Liver (tissue), 8 donors: ENCODE measurements at regions not wholly inside any gene's neighbourhood (a gene's known extent, or its start where the extent isn't known, plus 50 kb on each side); places are given as distances from the start of the nearest gene placed in this dataset.

Source experiments
- DNase-seq: peaks from one replicate; pipeline ENCODE4 v3.0.0-alpha.2; 2017; ENCODE audit warnings: low spot score
- H3K27ac ChIP-seq, 2 donors: one replicate each; pipeline ENCODE4 v1.7.0; 2013; ENCODE audit warnings: inconsistent platforms in 2 of 2, low read length in 2 of 2, control low read depth in 1 of 2, low read depth in 1 of 2, mild to moderate bottlenecking in 1 of 2
- H3K27me3 ChIP-seq, 4 donors: one replicate each; pipeline versions ENCODE4 v1.6.1 to v1.7.0; 2013; ENCODE audit warnings: low read length in 3 of 4, inconsistent platforms in 1 of 4, mild to moderate bottlenecking in 1 of 4, moderate library complexity in 1 of 4; ENCODE audit not compliant: control insufficient read depth in 4 of 4, insufficient read depth in 4 of 4
- H3K36me3 ChIP-seq, 4 donors: one replicate each; pipeline versions ENCODE4 v1.6.1 to v1.7.0; 2013; ENCODE audit warnings: low read length in 3 of 4, mild to moderate bottlenecking in 3 of 4, low read depth in 1 of 4, moderate library complexity in 1 of 4; ENCODE audit not compliant: control insufficient read depth in 4 of 4, insufficient read depth in 3 of 4
- H3K4me1 ChIP-seq, 4 donors: one replicate each; pipeline versions ENCODE4 v1.6.1 to v1.7.0; 2013; ENCODE audit warnings: low read length in 3 of 4, mild to moderate bottlenecking in 3 of 4, moderate library complexity in 1 of 4; ENCODE audit not compliant: control insufficient read depth in 4 of 4, insufficient read depth in 4 of 4
- H3K4me3 ChIP-seq, 3 donors: one replicate each; pipeline versions ENCODE4 v1.6.1 to v1.7.0; 2013; ENCODE audit warnings: low read length in 3 of 3, control low read depth in 1 of 3, low read depth in 1 of 3, mild to moderate bottlenecking in 1 of 3
- H3K9ac ChIP-seq, 2 donors: one replicate each; pipeline ENCODE4 v1.7.0; 2013; ENCODE audit warnings: low read length in 2 of 2, mild to moderate bottlenecking in 2 of 2, moderate library complexity in 2 of 2, control low read depth in 1 of 2, low read depth in 1 of 2
- H3K9me3 ChIP-seq, 4 donors: one replicate each; pipeline versions ENCODE4 v1.6.1 to v1.7.0; 2013; ENCODE audit warnings: low read length in 3 of 4; ENCODE audit not compliant: control insufficient read depth in 4 of 4
- ATF3 ChIP-seq: IDR thresholded peaks from 2 replicates; pipeline ENCODE4 v1.6.1; 2016; ENCODE audit warnings: antibody characterized with exemption
- CTCF ChIP-seq: fragments of 150-350 bp; IDR thresholded peaks from 2 replicates; pipeline ENCODE4 v1.5.1; 2017; ENCODE audit warnings: improper control_type of control experiment, low read depth, low read length; ENCODE audit not compliant: missing input control
- EGR1 ChIP-seq, 2 donors: IDR thresholded peaks; 2 replicates each; pipeline ENCODE4 v1.6.1; 2016 to 2018; ENCODE audit warnings: antibody characterized with exemption in 2 of 2, low read depth in 2 of 2
- FOXA1 ChIP-seq: IDR thresholded peaks from 2 replicates; pipeline ENCODE4 v1.6.1; 2016; ENCODE audit warnings: antibody characterized with exemption
- FOXA2 ChIP-seq: IDR thresholded peaks from 2 replicates; pipeline ENCODE4 v1.6.1; 2016; ENCODE audit warnings: antibody characterized with exemption
- GABPA ChIP-seq, 2 donors: IDR thresholded peaks in 1 of 2; conservative IDR thresholded peaks in 1 of 2; 2 replicates each; pipeline ENCODE4 v1.6.1; 2016; ENCODE audit warnings: antibody characterized with exemption in 2 of 2, mild to moderate bottlenecking in 1 of 2, moderate library complexity in 1 of 2
- HNF4A ChIP-seq, 2 donors: conservative IDR thresholded peaks; 2 replicates each; pipeline ENCODE4 v1.6.1; 2016; ENCODE audit warnings: antibody characterized with exemption in 2 of 2, mild to moderate bottlenecking in 2 of 2
- HNF4G ChIP-seq: IDR thresholded peaks from 2 replicates; pipeline ENCODE4 v1.6.1; 2016; ENCODE audit warnings: antibody characterized with exemption
- JUND ChIP-seq, 2 donors: IDR thresholded peaks; 2 replicates each; pipeline ENCODE4 v1.6.1; 2016; ENCODE audit warnings: antibody characterized with exemption in 2 of 2
- MAX ChIP-seq: IDR thresholded peaks from 2 replicates; pipeline ENCODE4 v1.6.1; 2016; ENCODE audit warnings: antibody characterized with exemption
- NR2F2 ChIP-seq: IDR thresholded peaks from 2 replicates; pipeline ENCODE4 v1.6.1; 2016; ENCODE audit warnings: antibody characterized with exemption
- RAD21 ChIP-seq, 2 donors: IDR thresholded peaks; 2 replicates each; pipeline ENCODE4 v1.6.1; 2016; ENCODE audit warnings: antibody characterized with exemption in 2 of 2, mild to moderate bottlenecking in 2 of 2
- RXRA ChIP-seq, 2 donors: IDR thresholded peaks; 2 replicates each; pipeline ENCODE4 v1.6.1; 2017 to 2018; ENCODE audit warnings: antibody characterized with exemption in 2 of 2, mild to moderate bottlenecking in 1 of 2
- SP1 ChIP-seq: IDR thresholded peaks from 2 replicates; pipeline ENCODE4 v1.6.1; 2018; ENCODE audit warnings: antibody characterized with exemption, mild to moderate bottlenecking
- TAF1 ChIP-seq: conservative IDR thresholded peaks from 2 replicates; pipeline ENCODE4 v1.6.1; 2016; ENCODE audit warnings: antibody characterized with exemption, mild to moderate bottlenecking
- YY1 ChIP-seq: IDR thresholded peaks from 2 replicates; pipeline ENCODE4 v1.6.1; 2016; ENCODE audit warnings: antibody characterized with exemption, mild to moderate bottlenecking
- ZBTB33 ChIP-seq: IDR thresholded peaks from 2 replicates; pipeline ENCODE4 v1.6.1; 2016; ENCODE audit warnings: antibody characterized with exemption
- whole genome bisulfite sequencing: extraction: QIAGEN DNeasy Blood & Tissue Kit; methylation state at CpG from one replicate; pipeline ENCODE4 v1.1.7; 2013; 5-methylcytosine and 5-hydroxymethylcytosine counted together
- TF ChIP-seq, protein P1 (sequence below): IDR thresholded peaks from 2 replicates; pipeline ENCODE4 v1.6.1; 2016; ENCODE audit warnings: antibody characterized with exemption, mild to moderate bottlenecking
- donor health status: healthy.
- donor health status: healthy.
- donor health status: healthy.
- donor health status: healthy.
- donor health status: healthy.

GRCh38 chr9:17894501-17895160, 315.8 kb downstream of the SH3GL2 start:
- H3K9ac ChIP-seq, result no peak overlapping the region
- TF ChIP-seq FOXA2 (no peak), FOXA1 (no peak), MAX (no peak), HNF4G (no peak), TAF1 (no peak), ATF3 (no peak), GABPA (IDR thresholded peaks at IDR 0.05 in 1 of 2, conservative IDR thresholded peaks at IDR 0.05 in 1 of 2) (no peak), ZBTB33 (no peak), RAD21 (IDR thresholded peaks at IDR 0.05) (no peak)
- no peaks in the 10 kb centered on the region for H3K36me3 ChIP-seq
- H3K9me3 ChIP-seq, result peaks cover 0 to 4% (median 0%) of the 10 kb centered on the region in 4 donors
- H3K4me3 ChIP-seq, result no peak overlapping the region
- no peak overlapping the region for H3K27ac ChIP-seq
- DNase-seq, result no peak
- H3K4me1 ChIP-seq, result no peaks in the 10 kb centered on the region
- WGBS, result 51% methylated on average over 4 of the region's 4 CpGs
- H3K27me3 ChIP-seq, result peaks cover 0 to 2% (median 0%) of the 10 kb centered on the region in 4 donors

GRCh38 chr9:17900606-17901005, 321.7 kb downstream of the SH3GL2 start:
- Histone ChIP-seq H3K9ac (no peak overlapping the region), H3K4me3 (no peak overlapping the region)
- WGBS, result 80% methylated on average over 7 of the region's 7 CpGs

More at GRCh38 chr9:17900606-17901005, 321.7 kb downstream of the SH3GL2 start:
- Histone ChIP-seq H3K27ac (no peak overlapping the region), H3K27me3 (peaks cover 0 to 14% (median 0%) of the 10 kb centered on the region in 4 donors), H3K4me1 (peaks cover 0 to under 1% (median 0%) of the 10 kb centered on the region in 4 donors), H3K36me3 (no peaks in the 10 kb centered on the region), H3K9me3 (peaks cover 0 to 4% (median 0%) of the 10 kb centered on the region in 4 donors)
- DNase-seq, result no peak
- no peak for TF ChIP-seq FOXA1
- no peak for TF ChIP-seq JUND (IDR thresholded peaks at IDR 0.05)
- TF ChIP-seq, protein P1, sequence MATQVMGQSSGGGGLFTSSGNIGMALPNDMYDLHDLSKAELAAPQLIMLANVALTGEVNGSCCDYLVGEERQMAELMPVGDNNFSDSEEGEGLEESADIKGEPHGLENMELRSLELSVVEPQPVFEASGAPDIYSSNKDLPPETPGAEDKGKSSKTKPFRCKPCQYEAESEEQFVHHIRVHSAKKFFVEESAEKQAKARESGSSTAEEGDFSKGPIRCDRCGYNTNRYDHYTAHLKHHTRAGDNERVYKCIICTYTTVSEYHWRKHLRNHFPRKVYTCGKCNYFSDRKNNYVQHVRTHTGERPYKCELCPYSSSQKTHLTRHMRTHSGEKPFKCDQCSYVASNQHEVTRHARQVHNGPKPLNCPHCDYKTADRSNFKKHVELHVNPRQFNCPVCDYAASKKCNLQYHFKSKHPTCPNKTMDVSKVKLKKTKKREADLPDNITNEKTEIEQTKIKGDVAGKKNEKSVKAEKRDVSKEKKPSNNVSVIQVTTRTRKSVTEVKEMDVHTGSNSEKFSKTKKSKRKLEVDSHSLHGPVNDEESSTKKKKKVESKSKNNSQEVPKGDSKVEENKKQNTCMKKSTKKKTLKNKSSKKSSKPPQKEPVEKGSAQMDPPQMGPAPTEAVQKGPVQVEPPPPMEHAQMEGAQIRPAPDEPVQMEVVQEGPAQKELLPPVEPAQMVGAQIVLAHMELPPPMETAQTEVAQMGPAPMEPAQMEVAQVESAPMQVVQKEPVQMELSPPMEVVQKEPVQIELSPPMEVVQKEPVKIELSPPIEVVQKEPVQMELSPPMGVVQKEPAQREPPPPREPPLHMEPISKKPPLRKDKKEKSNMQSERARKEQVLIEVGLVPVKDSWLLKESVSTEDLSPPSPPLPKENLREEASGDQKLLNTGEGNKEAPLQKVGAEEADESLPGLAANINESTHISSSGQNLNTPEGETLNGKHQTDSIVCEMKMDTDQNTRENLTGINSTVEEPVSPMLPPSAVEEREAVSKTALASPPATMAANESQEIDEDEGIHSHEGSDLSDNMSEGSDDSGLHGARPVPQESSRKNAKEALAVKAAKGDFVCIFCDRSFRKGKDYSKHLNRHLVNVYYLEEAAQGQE, result no peak
- TF ChIP-seq NR2F2, result no peak
- no peak for TF ChIP-seq HNF4A (conservative IDR thresholded peaks at IDR 0.05)
- no peak for TF ChIP-seq ATF3
- no peak for TF ChIP-seq CTCF
- no peak for TF ChIP-seq ZBTB33
- no peak for TF ChIP-seq YY1
- no peak for TF ChIP-seq HNF4G
- no peak for TF ChIP-seq TAF1
- TF ChIP-seq EGR1 (IDR thresholded peaks at IDR 0.05; ENCODE audit: low read depth in 2 of 2), result no peak
- no peak for TF ChIP-seq MAX
- TF ChIP-seq RXRA (IDR thresholded peaks at IDR 0.05), result no peak
- no peak for TF ChIP-seq FOXA2
- no peak for TF ChIP-seq RAD21 (IDR thresholded peaks at IDR 0.05)
- TF ChIP-seq SP1, result no peak
- TF ChIP-seq GABPA (IDR thresholded peaks at IDR 0.05 in 1 of 2, conservative IDR thresholded peaks at IDR 0.05 in 1 of 2), result no peak
